HG03196 (cell line): ENCODE measurements at regions not wholly inside any gene's neighbourhood (a gene's known extent, or its start where the extent isn't known, plus 50 kb on each side); places are given as distances from the start of the nearest gene placed in this dataset.
A peak's percentile ranks its signal among the peaks of the same experiment; 100 is the strongest.

Experiments
- ATAC-seq: cut with Tn5 transposase; IDR thresholded peaks from one replicate; pipeline ENCODE4 v1.9.1; 2021; ENCODE audit not compliant: unreplicated experiment

GRCh38 chr14:59091404-59091803 lies 97.1 kb upstream of the DAAM1 start:
- no peak for ATAC-seq

GRCh38 chr14:59091976-59092375 lies 96.5 kb upstream of the DAAM1 start:
- no peak for ATAC-seq

GRCh38 chr14:59093902-59094301 lies 94.6 kb upstream of the DAAM1 start:
- ATAC-seq, result no peak

GRCh38 chr14:59096303-59096702 lies 92.2 kb upstream of the DAAM1 start:
- ATAC-seq, result no peak

- no peak for ATAC-seq
Observed at GRCh38 chr14:59097681-59098080, 90.8 kb upstream of the DAAM1 start.

GRCh38 chr14:59098377-59098776 lies 90.1 kb upstream of the DAAM1 start:
- no peak for ATAC-seq

- ATAC-seq, result no peak
Observed at GRCh38 chr14:59100205-59100604, 88.3 kb upstream of the DAAM1 start.

- ATAC-seq, result no peak
Observed at GRCh38 chr14:59101476-59101875, 87.0 kb upstream of the DAAM1 start.

- ATAC-seq, result no peak
Observed at GRCh38 chr14:59103396-59103795, 85.1 kb upstream of the DAAM1 start.

GRCh38 chr14:59107819-59108218 lies 80.6 kb upstream of the DAAM1 start:
- no peak for ATAC-seq

GRCh38 chr14:59116984-59117415 lies 71.5 kb upstream of the DAAM1 start:
- ATAC-seq, result peak; percentile 60

GRCh38 chr14:59117754-59118528 lies 70.5 kb upstream of the DAAM1 start:
- ATAC-seq, result no peak

GRCh38 chr14:59120921-59121320 lies 67.5 kb upstream of the DAAM1 start:
- ATAC-seq, result no peak

- no peak for ATAC-seq
Observed at GRCh38 chr14:59123531-59123930, 64.9 kb upstream of the DAAM1 start.

- no peak for ATAC-seq
Observed at GRCh38 chr14:59123975-59124374, 64.5 kb upstream of the DAAM1 start.

- ATAC-seq, result no peak
Observed at GRCh38 chr14:59125156-59125555, 63.3 kb upstream of the DAAM1 start.

- peak; percentile 79 for ATAC-seq
Observed at GRCh38 chr14:59126714-59127436, 61.6 kb upstream of the DAAM1 start.

- no peak for ATAC-seq
Observed at GRCh38 chr14:59127437-59127732, 61.1 kb upstream of the DAAM1 start.

GRCh38 chr14:59130462-59130861 lies 58.0 kb upstream of the DAAM1 start:
- no peak for ATAC-seq

GRCh38 chr14:59131938-59132795 lies 56.3 kb upstream of the DAAM1 start:
- ATAC-seq, result no peak

GRCh38 chr14:59132796-59133494 lies 55.5 kb upstream of the DAAM1 start:
- no peak for ATAC-seq
